RWPE1 (cell line): ENCODE measurements at regions not wholly inside any gene's neighbourhood (a gene's known extent, or its start where the extent isn't known, plus 50 kb on each side); places are given as distances from the start of the nearest gene placed in this dataset.
"Not testable (repeated sequence)": the region's sequence is repeated elsewhere in the genome, so short reads cannot be mapped to it uniquely, and the experiment has no call there.

Experiments
- CTCF ChIA-PET: fragments of 350-600 bp; sonication (Branson Sonifier 250); formaldehyde crosslinking; extraction: SDS; loops from one replicate; lab custom pipeline; 2021; lab: Yijun Ruan, JAX
- POLR2A ChIA-PET: fragments of 400-600 bp; formaldehyde crosslinking; extraction: SDS; loops from one replicate; lab custom pipeline; 2020; ENCODE audit warnings: antibody characterized with exemption; ENCODE audit not compliant: low non-redundant PET; lab: Yijun Ruan, JAX
- DNase-seq: peaks from one replicate; pipeline ENCODE4 v3.0.0; 2012; ENCODE audit warnings: low spot score
- H3K27ac ChIP-seq: fragments of 450-650 bp; 2 replicates; pipeline ENCODE4 v1.5.1; 2017
- CTCF ChIP-seq: fragments of 450-650 bp; conservative IDR thresholded peaks from 2 replicates; pipeline ENCODE4 v1.5.1; 2017; ENCODE audit warnings: low read depth, mild to moderate bottlenecking

GRCh38 chr4:108416831-108417230, 203.5 kb upstream of the RPL34 start:
- H3K27ac ChIP-seq: no peak overlapping the region
- DNase-seq: no peak
- ChIA-PET POLR2A (no interaction called here), CTCF (interaction anchor here (0.6 kb wide), 1 partner anchor 29 kb away, joined by 6 read pairs; no protein-coding TSS in a partner anchor)
- no peak for TF ChIP-seq CTCF

- TF ChIP-seq CTCF: no peak
- ChIA-PET CTCF (no interaction called here), POLR2A (no interaction called here)
- H3K27ac ChIP-seq: no peak overlapping the region
- DNase-seq: no peak
Measured at GRCh38 chr4:108415389-108415788, 205.0 kb upstream of the RPL34 start.

GRCh38 chr4:108411836-108412235, 208.5 kb upstream of the RPL34 start:
- ChIA-PET CTCF (interaction anchor here (0.9 kb wide), 1 partner anchor 12 kb away, joined by 5 read pairs; no protein-coding TSS in a partner anchor), POLR2A (no interaction called here)
- H3K27ac ChIP-seq: no peak overlapping the region
- no peak for TF ChIP-seq CTCF
- no peak for DNase-seq

- POLR2A ChIA-PET, H3K27ac ChIP-seq, DNase-seq, CTCF ChIA-PET: not testable (repeated sequence)
Measured at GRCh38 chr4:108409691-108410090, 210.7 kb upstream of the RPL34 start.

- TF ChIP-seq CTCF: no peak
- ChIA-PET POLR2A (no interaction called here), CTCF (no interaction called here)
Measured at GRCh38 chr4:108405586-108405985, 214.8 kb upstream of the RPL34 start.

GRCh38 chr4:108400309-108400708, 220.1 kb upstream of the RPL34 start:
- TF ChIP-seq CTCF: no peak
- POLR2A ChIA-PET: no interaction called here
- no peak for DNase-seq
- no peak overlapping the region for H3K27ac ChIP-seq
- CTCF ChIA-PET: interaction anchor here (0.5 kb wide), 1 partner anchor 12 kb away, joined by 5 read pairs; no protein-coding TSS in a partner anchor

More at GRCh38 chr4:108405586-108405985, 214.8 kb upstream of the RPL34 start:
- no peak for DNase-seq
- no peak overlapping the region for H3K27ac ChIP-seq

- CTCF ChIA-PET: interaction anchor here (0.5 kb wide), 1 partner anchor 12 kb away, joined by 5 read pairs; no protein-coding TSS in a partner anchor
- TF ChIP-seq CTCF: no peak
- POLR2A ChIA-PET: no interaction called here
Measured at GRCh38 chr4:108399610-108400265, 220.6 kb upstream of the RPL34 start.

More at GRCh38 chr4:108399610-108400265, 220.6 kb upstream of the RPL34 start:
- H3K27ac ChIP-seq: no peak overlapping the region
- no peak for DNase-seq
